Stimulated activated CD4-positive, alpha-beta T cell treated with anti-CD3 and anti-CD28 coated beads, Interleukin-1b, Interleukin-23, amount 100 ng/mL, for 1 hour (primary cell): ENCODE measurements at regions not wholly inside any gene's neighbourhood (a gene's known extent, or its start where the extent isn't known, plus 50 kb on each side); places are given as distances from the start of the nearest gene placed in this dataset.
"Not testable (repeated sequence)": the region's sequence is repeated elsewhere in the genome, so short reads cannot be mapped to it uniquely, and the experiment has no call there.

ENCODE experiments used
- DNase-seq, 2 donors: peaks; one replicate each; pipeline ENCODE4 v3.0.0-alpha.2; 2020; ENCODE audit warnings: low read depth in 2 of 2

DNA sequence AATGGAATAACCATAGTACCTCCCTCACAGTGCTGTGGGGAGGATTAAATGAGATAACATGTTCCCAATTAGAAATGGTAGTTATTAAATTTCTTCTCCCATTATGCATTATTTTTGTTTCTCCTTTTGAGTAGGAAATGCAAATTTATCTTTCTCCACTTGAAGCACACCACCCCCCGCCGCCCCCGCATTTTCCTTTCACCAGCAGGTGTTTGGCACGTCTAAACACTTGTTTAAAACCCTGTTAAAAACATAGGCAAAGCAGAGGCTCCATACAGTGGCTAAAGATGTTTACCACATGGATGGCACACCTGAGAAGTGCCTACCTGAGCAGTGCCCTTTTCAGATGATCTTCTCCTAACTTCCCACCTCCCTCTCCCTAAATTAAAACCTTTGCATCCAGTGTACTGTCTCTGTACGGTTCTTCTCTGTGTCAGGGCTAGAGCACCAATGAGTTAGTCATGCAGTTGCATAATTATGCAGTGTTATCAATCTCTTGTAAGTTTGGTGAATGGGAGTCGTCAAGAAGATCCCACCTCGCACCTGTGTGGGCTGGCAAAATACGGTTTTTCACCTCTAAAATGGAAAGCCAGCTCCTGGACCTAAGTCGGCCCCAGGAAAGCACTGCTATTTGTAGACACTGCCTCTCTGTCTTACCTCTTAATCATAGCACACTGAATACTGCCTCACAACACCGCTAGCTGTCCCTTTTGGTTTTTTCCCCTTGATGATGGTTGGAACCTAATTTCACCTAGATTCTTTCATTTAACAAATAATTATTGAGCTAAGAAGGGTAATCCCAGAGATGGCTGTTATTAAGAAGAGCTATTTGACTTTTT, 122.0 kb downstream of the CT47B1 start:
- DNase-seq, result peak in 1 of 2 donors; percentile 1

DNA sequence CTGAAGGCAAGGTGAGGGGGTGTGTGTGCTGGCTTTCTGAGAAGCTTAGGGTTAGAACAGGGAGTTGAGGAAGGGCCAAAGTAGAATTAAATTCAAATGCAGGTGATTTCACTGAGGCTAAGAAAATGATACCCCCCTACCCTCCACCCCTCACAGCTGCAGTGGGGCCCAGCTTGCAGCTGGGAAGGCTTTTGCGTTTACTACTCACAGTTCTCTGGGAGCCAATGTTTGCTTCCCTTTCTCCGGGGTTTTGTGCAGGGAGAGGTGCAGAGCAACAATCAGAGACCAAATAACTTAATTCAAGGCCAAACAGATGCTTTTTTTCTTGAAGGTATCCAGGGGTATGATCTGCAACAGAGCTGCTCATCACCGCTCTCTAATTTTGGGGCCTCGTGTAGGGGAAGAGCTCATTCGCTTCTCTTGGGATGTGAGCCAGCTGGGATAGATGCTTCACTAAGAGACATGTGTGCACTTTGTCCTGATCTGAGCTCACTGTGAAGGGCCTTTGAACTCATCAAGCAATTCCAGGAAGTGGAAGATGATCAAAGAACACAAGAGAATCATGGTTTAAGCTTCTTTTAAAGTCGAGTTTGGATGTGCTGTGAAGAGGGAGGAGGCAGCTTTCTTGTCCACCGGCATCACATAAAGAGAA, 122.7 kb upstream of the C1GALT1C1 start:
- DNase-seq, result no peak

DNA sequence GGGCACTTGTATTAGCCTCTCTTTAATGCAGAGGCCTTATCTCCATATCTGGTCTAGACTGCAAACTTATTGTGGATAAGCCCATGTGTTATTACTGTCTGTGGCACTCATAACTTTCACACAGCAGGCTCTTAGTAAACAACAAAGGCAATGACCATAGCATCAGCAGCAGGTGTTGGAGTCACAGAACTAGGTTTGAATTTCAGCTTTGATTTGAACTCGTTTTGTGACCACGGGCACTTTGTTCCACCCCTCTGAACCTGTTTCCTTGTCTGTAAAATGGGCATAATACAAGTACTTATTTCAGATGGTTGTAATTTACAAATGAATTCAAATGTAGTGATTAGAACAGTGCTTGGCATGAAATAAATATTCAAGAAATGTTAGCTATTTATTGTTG, 121.8 kb upstream of the C1GALT1C1 start:
- no peak for DNase-seq

DNA sequence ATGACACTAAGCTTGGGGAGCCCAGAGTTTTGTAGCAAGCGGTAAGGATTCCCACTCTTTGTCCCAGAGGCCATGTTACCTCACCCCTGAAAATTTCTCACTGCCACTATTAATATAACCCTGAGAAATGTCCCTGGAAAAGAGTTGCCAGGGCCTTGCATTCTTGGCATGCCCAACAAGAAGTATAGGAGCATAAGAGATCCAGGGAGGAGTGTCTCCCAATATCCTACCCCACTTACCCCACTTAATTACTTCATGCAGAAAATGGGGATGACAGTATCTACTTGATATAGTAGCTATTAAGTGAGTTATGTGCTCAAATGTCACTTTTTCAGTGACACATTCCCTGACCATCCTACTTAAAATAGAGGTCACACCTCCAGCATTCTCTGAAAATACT, 120.5 kb upstream of the C1GALT1C1 start:
- no peak for DNase-seq

DNA sequence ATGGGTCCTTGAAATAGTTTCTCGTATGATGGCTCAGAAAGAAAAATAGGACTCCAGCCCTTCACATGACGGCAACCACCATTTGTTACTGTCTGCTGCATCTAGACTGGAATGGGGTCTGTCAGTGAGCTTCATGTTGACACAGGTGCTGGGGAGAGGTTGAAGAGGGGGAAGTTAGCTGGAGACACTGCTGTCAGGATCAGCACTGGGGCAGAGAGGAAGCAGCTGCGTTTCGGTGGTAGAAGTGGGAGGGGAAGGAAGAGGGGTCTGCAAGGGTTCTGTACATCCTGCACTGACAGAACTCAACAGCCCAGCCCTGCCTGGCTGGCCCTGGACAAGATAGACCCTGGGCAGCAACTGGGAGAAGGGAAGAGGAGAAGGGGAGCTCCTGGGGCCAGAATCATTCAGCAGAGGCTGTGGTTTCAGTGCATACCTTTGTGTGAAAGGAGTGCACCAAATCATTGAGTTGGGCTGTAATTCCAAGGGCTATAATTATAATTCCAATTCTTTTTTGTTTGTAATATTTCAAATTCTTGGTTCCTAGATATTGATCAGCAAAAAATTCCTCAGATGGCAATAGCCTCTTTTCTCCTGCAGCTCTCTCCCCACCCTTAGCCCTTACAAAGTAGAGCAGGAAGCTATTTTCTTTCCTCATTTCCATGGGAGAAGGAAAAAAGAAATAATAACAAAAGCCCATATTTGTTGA, 119.4 kb upstream of the C1GALT1C1 start:
- DNase-seq, result no peak

DNA sequence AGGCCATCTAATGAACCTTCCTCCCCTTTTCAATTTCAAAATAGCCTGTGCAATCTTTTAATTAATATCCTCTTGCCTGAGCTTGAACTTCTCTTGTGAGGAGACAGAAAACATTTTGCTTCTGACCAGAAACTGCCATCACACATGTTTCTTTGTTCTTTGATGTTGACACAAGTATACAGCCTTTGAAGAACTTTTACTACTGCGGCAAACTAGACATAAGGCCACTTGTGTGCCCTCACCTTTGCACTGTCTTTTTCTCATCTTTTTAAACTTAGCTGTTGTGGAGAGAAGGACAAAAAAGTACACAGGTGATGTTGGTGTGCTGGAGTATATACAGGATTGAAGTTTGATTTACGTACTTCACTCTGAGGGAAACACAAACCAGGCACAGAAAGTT, 116.3 kb upstream of the C1GALT1C1 start:
- DNase-seq, result no peak

DNA sequence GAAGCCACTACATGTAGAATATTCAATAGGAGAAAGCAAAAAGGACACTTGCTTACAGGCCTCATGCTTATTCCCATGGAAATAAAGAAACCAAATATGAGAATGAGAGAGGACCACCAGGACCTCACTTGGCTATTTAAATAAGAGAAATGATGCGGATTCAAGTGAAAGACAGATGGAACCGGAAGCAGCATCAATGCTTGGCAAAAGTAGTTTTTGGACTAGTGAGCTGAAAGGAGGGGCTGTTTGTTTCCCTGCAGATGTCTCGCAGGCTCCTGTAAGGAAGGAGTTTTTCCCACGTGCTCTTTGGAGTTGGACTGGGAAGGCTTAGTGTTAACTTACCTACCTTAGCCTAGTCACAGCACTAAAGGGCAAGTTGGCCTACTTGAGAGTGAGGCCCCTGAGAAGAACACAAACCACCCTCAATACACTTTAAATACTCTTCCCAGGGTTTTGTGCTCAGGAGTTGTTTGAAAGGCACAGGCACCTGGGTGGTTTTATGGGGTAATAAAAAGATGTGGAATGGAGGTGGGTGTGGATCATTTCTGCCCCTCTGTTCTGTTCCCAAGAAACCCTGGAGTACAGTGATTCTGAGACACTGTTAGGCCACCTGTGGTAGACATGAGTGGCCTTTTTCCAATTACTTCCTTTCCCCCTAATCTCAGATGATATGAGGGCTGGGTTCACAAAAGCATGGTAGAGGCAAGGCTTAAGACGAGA, 113.3 kb upstream of the C1GALT1C1 start:
- DNase-seq, result no peak

DNA sequence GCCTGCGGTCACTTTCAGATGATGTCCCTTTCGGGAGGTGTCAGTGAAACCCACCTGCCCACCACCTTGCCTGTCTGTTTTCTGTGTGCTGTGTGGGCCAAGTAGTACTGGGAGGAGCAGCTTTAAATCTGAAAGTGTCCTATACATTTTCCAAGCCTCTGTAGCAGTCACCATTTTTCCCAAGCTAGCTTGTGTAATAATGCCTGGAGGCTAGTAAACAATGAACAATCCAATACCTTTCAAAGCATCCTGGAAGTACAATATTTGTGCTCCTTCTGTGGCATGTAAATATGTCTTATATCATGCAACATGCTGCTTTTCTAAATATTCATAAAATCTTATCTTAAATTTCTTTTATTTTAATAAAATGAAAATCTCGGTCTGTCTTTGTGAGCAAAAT, 111.6 kb upstream of the C1GALT1C1 start:
- DNase-seq, result no peak

DNA sequence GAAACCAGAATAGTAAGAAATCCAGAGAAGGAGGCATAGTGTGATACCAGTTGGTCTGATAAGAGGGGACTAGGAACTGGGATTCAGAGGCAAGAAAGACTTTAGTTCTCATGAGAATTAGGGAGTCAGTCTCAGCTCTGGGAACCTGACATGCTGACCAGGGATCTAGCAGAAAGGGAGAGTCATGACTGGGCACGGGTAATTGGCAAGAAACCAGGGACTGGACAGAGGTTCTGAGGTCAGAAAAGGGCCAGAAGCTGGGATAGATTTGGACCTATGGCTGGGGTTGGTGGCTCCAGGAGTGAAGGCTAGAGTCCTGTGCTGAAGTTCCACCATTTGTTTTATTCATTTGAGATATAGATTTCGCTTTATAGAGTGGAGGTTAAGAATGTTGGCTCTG, 110.2 kb upstream of the C1GALT1C1 start:
- no peak for DNase-seq

DNA sequence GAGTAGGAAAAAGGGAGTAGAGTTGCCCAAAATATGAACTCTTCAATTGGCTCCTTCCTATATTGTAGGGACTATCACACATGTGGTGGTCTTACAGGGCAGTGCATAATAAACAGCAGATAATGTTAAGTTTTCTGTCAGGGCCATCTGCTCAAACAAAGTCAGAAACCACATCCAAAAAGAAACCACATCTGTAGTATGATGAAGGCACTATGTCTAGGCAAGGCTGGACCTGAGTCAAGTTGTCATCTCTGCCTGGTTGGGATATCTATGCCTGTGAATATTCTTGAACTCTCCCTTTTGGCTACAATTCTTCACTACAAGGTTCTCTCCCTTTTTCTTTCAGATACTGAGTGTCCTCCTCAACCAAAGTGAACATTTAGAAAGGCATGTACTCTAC, 109.4 kb upstream of the C1GALT1C1 start:
- no peak for DNase-seq

DNA sequence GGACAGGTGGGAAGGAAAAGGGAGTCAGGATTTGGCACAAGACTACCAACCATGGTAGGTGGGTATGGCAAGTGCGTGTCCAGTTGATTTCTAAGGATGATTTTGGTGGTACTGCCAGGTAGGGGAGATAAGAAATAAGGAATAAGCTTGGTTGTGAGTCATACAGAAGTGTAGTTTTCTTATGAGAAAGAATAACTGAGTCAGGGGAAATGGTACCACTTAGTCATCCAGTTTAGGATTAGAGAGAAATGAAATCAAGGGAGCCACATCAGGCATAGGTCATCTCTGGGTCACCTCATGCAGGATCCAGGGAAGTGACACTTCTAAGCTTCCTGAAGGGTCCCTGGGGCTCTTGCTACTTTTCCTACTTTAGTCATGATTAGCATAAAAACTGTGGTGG, 107.1 kb upstream of the C1GALT1C1 start:
- no peak for DNase-seq

DNA sequence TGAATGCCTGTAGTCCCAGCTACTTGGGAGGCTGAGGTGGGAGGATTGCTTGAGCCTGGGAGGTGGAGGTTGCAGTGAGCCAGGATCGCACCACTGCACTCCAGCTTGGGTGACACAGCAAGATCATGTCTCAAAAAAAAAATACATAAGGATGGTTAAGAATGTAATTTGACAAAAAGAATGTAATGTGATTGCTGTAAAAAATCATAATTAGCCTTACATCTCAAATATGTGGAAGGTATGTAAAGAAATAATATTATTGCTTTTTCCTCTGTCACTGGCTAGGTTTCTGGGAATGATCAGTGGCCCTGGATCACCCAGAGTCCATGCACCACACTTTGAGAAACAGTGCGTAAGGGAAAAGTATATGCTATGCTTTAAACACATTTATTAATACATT, 106.1 kb upstream of the C1GALT1C1 start:
- DNase-seq, result no peak

DNA sequence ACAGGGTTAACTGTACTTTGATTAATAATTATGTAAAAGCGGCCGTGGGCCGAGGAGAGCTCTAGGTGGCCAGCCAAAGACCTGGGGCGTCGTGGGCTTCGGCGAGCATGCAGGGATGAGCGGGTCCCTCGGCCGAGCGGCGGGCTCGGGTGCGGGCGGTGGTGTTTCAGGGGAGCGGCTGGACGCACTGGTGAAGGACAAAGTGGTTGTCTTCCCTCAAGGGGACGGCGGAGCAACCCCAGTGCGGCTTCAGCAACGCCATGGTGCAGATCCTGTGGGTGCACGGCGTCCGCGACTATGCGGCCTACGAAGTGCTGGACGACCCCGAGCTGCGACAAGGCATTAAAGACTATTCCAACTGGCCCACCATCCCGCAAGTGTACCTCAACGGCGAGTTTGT, 103.0 kb upstream of the C1GALT1C1 start:
- DNase-seq, result no peak

DNA sequence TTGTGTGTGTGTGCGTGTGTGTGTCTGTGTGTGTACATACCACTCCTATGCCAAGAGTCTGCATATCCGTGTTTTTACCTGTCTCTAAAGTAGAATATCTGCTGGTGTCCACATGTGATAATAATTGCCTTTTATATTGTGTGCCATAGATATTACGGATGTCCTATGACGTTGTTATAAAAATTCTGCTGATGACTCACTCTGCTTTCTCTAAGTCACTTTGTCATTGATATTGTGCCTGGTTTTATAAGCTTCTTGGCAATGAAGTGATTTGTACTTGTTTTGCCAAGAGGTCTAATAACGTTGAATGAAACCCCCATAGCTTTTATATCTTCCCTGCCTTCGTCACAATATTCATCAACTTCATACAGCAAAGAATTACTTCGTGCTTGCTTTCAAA, 102.6 kb upstream of the C1GALT1C1 start:
- no peak for DNase-seq

DNA sequence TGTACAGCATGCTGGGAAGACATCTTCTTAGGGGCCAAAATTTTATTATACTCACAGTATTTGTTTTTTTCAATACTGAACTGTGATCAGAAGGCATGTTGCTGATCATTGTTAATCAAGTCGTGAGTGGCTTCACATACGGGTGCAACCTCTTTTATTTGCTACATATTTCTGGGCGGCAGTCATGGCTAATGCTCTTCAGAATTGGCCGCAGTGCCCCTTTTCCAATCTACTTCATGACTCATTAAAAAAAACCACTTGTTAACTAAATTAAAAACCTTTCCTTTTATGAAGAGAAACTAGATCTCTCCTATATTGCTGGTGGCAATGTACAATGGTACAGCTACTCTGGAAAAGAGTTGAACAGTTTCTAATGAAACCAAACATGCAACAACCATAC, 101.5 kb upstream of the C1GALT1C1 start:
- DNase-seq, result no peak

DNA sequence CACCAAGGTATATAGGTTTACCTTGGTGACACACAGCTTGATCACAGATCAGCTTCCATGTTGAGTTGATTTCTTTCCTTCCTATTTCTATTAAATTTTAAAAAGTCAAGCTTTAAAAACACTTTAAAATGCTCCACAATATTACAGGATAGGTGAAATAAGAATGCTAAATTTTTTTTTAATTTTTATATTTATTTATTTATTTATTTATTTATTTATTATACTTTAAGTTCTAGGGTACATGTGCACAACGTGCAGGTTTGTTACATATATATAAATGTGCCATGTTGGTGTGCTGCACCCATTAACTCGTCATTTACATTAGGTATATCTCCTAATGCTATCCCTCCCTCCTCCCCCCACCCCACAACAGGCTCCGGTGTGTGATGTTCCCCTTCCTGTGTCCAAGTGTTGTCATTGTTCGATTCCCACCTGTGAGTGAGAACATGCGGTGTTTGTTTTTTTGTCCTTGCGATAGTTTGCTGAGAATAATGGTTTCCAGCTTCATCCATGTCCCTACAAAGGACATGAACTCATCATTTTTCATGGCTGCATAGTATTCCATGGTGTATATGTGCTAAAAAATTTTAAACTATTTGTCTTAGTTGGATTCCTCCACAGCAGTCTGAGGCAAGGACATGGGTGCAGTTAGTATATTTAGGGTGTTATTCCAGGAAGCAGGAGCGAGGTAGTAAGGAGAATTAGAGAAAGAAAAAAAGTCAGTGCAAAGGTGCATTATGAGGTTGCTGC, 99.8 kb upstream of the C1GALT1C1 start:
- not testable (repeated sequence) for DNase-seq

DNA sequence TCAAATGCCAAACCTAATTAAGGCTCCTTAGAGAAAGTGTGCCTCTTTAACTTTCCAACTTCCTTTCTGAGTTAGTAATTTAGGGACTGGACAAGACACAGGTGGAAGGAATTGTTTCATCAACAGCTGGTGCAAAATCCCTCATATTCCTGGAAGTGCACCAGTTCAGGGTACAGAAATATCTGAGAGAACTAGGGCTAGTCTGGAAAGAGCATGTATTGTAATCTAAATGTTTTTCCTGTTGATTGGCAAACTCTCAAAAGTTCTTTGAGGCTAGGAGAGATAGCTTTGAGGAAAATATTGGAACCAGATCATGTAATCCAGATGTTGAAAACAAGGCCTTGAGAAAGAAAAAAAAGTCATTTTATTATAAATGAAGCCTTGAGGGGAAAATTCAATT, 98.1 kb upstream of the C1GALT1C1 start:
- DNase-seq, result no peak

DNA sequence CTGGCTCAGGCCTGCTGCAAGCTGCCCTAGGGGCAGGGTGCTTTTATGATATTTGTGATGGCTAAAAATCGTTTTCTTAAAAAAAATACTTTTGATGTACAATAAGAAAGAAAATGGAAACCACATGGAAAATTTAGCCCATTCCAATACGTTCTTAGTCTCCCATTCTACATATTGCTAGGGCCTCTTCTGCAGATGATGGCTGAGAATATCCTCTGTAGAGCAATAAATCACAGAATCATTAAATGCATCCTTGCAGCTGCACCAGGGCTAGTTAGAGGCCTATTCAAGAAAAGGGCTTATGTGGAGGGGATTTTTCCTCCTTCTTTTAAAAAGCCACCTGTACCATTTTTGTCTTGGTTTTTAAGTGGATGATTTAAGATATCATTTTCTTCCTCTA, 97.6 kb upstream of the C1GALT1C1 start:
- no peak for DNase-seq

DNA sequence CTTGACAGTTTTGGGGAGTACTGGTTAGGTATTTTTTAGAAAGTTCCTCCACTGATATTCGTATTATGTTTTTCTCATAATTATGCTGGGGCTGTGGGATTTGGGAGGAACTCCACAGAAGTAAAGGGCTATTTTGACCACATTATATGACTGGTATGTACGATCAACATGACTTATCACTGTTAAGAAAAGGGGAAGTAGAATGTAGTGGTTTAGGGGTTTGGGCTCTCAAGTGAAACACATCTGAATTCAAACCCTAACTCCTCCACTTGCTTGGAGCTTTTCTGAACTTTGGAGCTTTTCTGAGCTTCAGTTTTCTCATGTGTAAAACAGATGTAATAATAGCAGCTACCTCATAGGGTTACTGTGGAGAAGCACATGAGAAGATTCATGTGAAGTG, 96.4 kb upstream of the C1GALT1C1 start:
- DNase-seq, result no peak

DNA sequence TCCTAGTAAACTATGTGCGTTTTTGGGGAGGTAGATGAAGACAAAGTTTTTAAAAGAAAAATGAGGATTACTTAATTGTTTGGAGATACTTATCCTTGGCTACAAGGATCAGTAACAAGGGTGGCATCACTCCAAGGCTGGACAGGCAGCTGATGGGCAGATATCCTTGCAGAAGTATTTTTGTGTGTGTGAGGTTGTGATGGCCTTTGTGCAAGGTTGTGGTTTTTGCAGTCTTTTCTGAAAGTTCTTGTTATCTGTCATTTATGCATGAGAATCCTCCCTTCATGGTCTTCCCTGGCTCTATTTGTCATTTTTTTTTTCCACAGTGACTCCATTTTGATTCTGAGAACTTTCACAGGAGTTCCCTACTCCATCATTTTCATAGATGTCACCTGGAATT, 96.0 kb upstream of the C1GALT1C1 start:
- DNase-seq, result no peak

DNA sequence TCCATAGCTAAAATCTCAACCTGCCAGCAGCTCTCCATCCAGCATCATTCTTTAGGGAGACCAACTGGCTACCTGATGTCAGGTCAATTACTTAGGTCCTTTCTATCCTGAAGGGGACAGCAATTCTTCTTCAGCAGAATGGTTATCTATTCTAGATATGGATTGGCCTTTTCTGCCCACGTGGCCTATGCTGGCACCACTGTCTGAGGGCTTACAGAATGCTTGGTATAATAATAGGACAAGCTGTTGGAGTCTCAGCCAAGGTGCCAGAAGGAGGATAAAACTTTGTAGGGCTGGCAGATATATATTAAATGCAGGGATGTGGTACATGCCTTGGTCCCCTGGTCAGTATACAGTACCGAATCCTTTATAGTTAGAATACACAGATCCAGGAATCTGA, 89.8 kb upstream of the C1GALT1C1 start:
- DNase-seq, result no peak

DNA sequence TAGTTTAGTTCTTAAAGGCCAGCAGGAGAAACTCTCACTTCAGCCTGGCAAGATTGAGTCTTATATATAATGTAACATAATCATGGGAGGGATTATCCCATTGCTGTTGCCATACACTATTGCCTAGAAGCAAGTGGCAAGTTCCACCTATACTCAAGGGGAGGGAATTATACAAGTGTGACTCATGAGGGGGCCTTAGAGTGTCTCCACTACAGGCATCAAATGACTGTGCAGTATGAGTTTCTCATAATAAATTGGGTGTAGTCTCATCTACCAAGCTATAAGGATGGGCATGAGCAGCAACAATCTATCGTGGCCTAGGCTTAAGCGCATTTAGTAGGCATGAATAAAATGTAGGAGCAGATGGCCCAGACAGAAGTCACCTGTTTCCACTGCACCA, 89.1 kb upstream of the C1GALT1C1 start:
- no peak for DNase-seq
